ENCODE measurements at regions not wholly inside any gene's neighbourhood (a gene's known extent, or its start where the extent isn't known, plus 50 kb on each side); places are given as distances from the start of the nearest gene placed in this dataset.
"Not testable (repeated sequence)": the region's sequence is repeated elsewhere in the genome, so short reads cannot be mapped to it uniquely, and the experiment has no call there.

- not testable (repeated sequence) for TF ChIP-seq CTCF, POLR2A (IDR thresholded peaks at IDR 0.05)
Measured at GRCh38 chr21:9731317-9731716, 790.1 kb upstream of the TPTE start.

Measured in esophagus squamous epithelium (tissue), 4 donors.